HUES48 (cell line): ENCODE measurements at regions not wholly inside any gene's neighbourhood (a gene's known extent, or its start where the extent isn't known, plus 50 kb on each side); places are given as distances from the start of the nearest gene placed in this dataset.

Experiments
- H3K27ac ChIP-seq: one replicate; pipeline ENCODE4 v1.7.0; 2013; ENCODE audit warnings: low read depth, low read length, inconsistent platforms
- H3K27me3 ChIP-seq: 2 replicates; pipeline ENCODE4 v1.6.1; 2013; ENCODE audit warnings: mild to moderate bottlenecking, low read length; ENCODE audit not compliant: control insufficient read depth, insufficient read depth
- H3K36me3 ChIP-seq: 2 replicates; pipeline ENCODE4 v1.6.1; 2013; ENCODE audit warnings: low read length; ENCODE audit not compliant: control insufficient read depth, insufficient read depth
- H3K4me1 ChIP-seq: 2 replicates; pipeline ENCODE4 v1.6.1; 2013; ENCODE audit warnings: mild to moderate bottlenecking, low read length; ENCODE audit not compliant: control insufficient read depth, insufficient read depth
- H3K4me3 ChIP-seq: 2 replicates; pipeline ENCODE4 v1.5.1; 2013; ENCODE audit warnings: mild to moderate bottlenecking, low read depth, low read length
- H3K9ac ChIP-seq: 2 replicates; pipeline ENCODE4 v1.6.1; 2013; ENCODE audit warnings: mild to moderate bottlenecking, low read depth, low read length, moderate library complexity
- H3K9me3 ChIP-seq: 2 replicates; pipeline ENCODE4 v1.6.1; 2013; ENCODE audit warnings: low read length; ENCODE audit not compliant: control insufficient read depth, insufficient read depth

- Histone ChIP-seq H3K9me3 (no peaks in the 10 kb centered on the region), H3K36me3 (no peaks in the 10 kb centered on the region), H3K27ac (no peak overlapping the region), H3K27me3 (peaks cover 52% of the 10 kb centered on the region), H3K4me1 (peaks cover 14% of the 10 kb centered on the region), H3K9ac (no peak overlapping the region), H3K4me3 (no peak overlapping the region)
Observed at GRCh38 chr18:22325396-22325795, 92.3 kb downstream of the CTAGE1 start.

GRCh38 chr18:22324191-22325131 lies 93.3 kb downstream of the CTAGE1 start:
- no peaks in the 10 kb centered on the region for H3K9me3 ChIP-seq
- no peaks in the 10 kb centered on the region for H3K36me3 ChIP-seq
- H3K4me1 ChIP-seq: peaks cover 14% of the 10 kb centered on the region
- H3K27me3 ChIP-seq: peaks cover 43% of the 10 kb centered on the region
- peak overlapping the region; percentile 56 for H3K4me3 ChIP-seq
- H3K27ac ChIP-seq: peak overlapping the region; percentile 57
- peak overlapping the region; percentile 25; the same call in 1 of the 2 replicates for H3K9ac ChIP-seq

DNA sequence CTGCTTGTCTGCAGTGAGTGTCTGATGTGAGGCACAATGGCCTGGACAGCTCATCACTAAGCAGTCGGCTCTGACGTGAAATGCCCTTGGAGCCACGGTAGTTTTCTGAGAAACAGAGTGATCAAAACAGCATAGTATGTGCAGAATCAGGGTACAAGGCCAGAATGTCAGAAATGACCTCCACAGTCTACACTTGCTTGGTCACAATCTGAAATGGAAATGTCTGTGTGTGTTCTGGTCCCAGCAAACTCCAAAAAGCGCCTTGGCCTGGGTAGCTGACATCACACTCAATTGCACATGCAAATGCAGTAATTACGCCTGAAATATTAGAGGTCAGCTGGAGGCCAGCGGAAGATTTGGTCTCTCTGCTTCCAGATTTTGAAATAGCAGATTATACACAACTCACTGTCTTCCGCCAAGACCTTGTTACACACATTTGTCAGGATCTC lies 95.4 kb downstream of the CTAGE1 start:
- Histone ChIP-seq H3K9me3 (no peaks in the 10 kb centered on the region), H3K36me3 (no peaks in the 10 kb centered on the region), H3K4me1 (peaks cover 14% of the 10 kb centered on the region), H3K27me3 (peaks cover 21% of the 10 kb centered on the region), H3K4me3 (no peak overlapping the region), H3K27ac (no peak overlapping the region), H3K9ac (no peak overlapping the region)

DNA sequence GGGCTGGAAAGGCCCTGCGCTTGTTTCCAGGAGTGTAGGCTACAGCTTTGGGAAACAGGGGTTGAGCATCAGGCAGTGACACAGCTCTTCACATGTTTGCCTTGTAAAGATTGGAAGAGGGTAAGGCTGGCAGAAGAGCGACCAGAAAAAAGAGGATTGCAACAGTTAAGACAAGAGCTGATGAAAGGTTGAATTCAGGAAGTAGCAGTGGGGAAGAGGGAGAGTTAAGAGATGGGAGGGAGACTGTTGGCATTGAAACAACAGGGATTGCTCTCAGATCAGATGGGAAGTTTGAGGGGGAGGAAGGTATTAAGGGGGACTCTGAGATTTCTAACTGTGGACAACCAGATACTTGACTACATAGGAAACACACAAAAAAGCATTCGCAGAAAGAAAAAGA lies 96.9 kb downstream of the CTAGE1 start:
- Histone ChIP-seq H3K36me3 (no peaks in the 10 kb centered on the region), H3K4me3 (no peak overlapping the region)

GRCh38 chr18:22320155-22320554 lies 97.6 kb downstream of the CTAGE1 start:
- Histone ChIP-seq H3K9ac (no peak overlapping the region), H3K4me3 (no peak overlapping the region), H3K9me3 (no peaks in the 10 kb centered on the region), H3K36me3 (no peaks in the 10 kb centered on the region), H3K27ac (no peak overlapping the region), H3K4me1 (peaks cover 14% of the 10 kb centered on the region), H3K27me3 (peaks cover 6% of the 10 kb centered on the region; the same call in 1 of the 2 replicates)

More for the DNA sequence above, 96.9 kb downstream of the CTAGE1 start:
- Histone ChIP-seq H3K4me1 (peaks cover 14% of the 10 kb centered on the region), H3K9ac (no peak overlapping the region), H3K9me3 (no peaks in the 10 kb centered on the region), H3K27me3 (peaks cover 8% of the 10 kb centered on the region), H3K27ac (no peak overlapping the region)

- no peaks in the 10 kb centered on the region for H3K9me3 ChIP-seq
- H3K27me3 ChIP-seq: peaks cover under 1% of the 10 kb centered on the region; the same call in 1 of the 2 replicates
- H3K27ac ChIP-seq: no peak overlapping the region
Observed at GRCh38 chr18:22318745-22319407, 98.8 kb downstream of the CTAGE1 start.

DNA sequence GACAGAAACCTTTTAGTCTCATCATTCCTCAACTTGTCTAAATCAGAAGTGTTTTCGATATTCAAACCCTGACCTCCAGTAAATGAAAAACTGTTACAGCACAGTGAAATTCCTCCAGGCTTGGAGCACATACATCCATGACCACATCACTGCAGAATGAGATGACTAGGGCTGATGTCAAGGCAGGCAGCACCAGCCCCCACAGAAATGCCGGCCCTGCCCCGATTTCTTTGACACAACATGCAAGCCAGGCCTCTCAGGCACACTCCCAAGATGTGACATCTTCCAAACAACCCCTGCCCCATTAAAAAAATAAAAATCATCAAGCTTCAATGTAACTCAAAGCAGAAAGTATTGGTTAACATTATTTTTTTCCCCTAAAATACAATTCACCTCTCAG lies 103.3 kb downstream of the CTAGE1 start:
- no peak overlapping the region for H3K9ac ChIP-seq
- H3K27ac ChIP-seq: no peak overlapping the region
- no peaks in the 10 kb centered on the region for H3K4me1 ChIP-seq
- no peak overlapping the region for H3K4me3 ChIP-seq
- H3K9me3 ChIP-seq: no peaks in the 10 kb centered on the region
- H3K36me3 ChIP-seq: no peaks in the 10 kb centered on the region
- H3K27me3 ChIP-seq: no peaks in the 10 kb centered on the region

More at GRCh38 chr18:22318745-22319407, 98.8 kb downstream of the CTAGE1 start:
- no peaks in the 10 kb centered on the region for H3K36me3 ChIP-seq
- no peak overlapping the region for H3K4me3 ChIP-seq
- H3K4me1 ChIP-seq: peaks cover 5% of the 10 kb centered on the region
- no peak overlapping the region for H3K9ac ChIP-seq

DNA sequence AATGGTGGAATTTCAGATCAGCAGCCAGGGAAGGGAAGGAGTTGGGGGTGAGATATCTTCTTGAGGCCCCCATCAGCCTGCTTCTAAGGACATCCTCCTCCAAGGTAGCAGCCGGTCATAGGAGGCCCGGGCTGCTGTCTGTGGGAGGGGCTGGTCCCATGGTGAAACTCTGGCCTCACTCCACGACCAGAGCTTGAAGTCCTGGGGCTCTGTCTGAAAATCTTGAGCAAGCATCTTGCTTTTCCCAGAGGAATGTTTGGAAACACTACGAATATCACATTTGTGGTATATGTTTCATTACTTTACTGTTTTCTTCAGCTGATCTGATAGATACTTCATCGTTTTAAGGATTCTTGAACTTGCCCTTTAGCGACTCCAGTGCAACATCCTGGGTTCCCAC lies 103.7 kb downstream of the CTAGE1 start:
- no peak overlapping the region for H3K9ac ChIP-seq
- no peaks in the 10 kb centered on the region for H3K36me3 ChIP-seq
- H3K27ac ChIP-seq: no peak overlapping the region
- no peaks in the 10 kb centered on the region for H3K27me3 ChIP-seq
- no peaks in the 10 kb centered on the region for H3K9me3 ChIP-seq
- no peaks in the 10 kb centered on the region for H3K4me1 ChIP-seq
- H3K4me3 ChIP-seq: no peak overlapping the region

- H3K9me3 ChIP-seq: no peaks in the 10 kb centered on the region
- no peak overlapping the region for H3K27ac ChIP-seq
- H3K36me3 ChIP-seq: no peaks in the 10 kb centered on the region
- H3K4me3 ChIP-seq: no peak overlapping the region
- no peaks in the 10 kb centered on the region for H3K4me1 ChIP-seq
- no peaks in the 10 kb centered on the region for H3K27me3 ChIP-seq
- H3K9ac ChIP-seq: no peak overlapping the region
Observed at GRCh38 chr18:22311301-22311700, 106.4 kb downstream of the CTAGE1 start.

- H3K27ac ChIP-seq: no peak overlapping the region
- H3K27me3 ChIP-seq: no peaks in the 10 kb centered on the region
- H3K36me3 ChIP-seq: no peaks in the 10 kb centered on the region
- H3K9me3 ChIP-seq: no peaks in the 10 kb centered on the region
- H3K4me3 ChIP-seq: no peak overlapping the region
- H3K9ac ChIP-seq: no peak overlapping the region
- no peaks in the 10 kb centered on the region for H3K4me1 ChIP-seq
Observed at GRCh38 chr18:22309191-22309590, 108.5 kb downstream of the CTAGE1 start.

DNA sequence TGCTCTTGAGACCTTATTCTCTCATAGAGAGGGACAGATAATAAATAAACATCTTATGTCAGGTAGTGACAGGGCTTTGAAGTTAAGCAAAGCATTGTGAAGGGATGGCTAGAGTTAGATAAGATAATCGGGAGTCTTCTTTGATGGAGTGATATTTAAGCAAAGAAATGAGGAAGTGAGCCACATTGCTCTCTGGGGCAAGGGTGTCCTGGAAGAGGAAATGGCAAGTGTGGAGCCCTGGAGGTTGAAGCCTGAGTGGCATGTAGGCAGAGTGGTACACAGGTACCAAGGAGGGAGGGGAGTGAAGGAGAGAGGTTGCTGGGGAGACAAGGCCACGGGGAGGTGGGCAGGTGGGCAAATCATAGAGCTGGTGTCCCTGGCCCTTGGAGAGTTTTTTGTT lies 110.2 kb downstream of the CTAGE1 start:
- no peak overlapping the region for H3K4me3 ChIP-seq

More for the DNA sequence above, 110.2 kb downstream of the CTAGE1 start:
- no peaks in the 10 kb centered on the region for H3K4me1 ChIP-seq
- H3K9ac ChIP-seq: no peak overlapping the region
- H3K36me3 ChIP-seq: no peaks in the 10 kb centered on the region
- H3K27ac ChIP-seq: no peak overlapping the region
- H3K27me3 ChIP-seq: no peaks in the 10 kb centered on the region
- H3K9me3 ChIP-seq: no peaks in the 10 kb centered on the region
